Choroid plexus epithelial cell (primary cell): ENCODE measurements at regions not wholly inside any gene's neighbourhood (a gene's known extent, or its start where the extent isn't known, plus 50 kb on each side); places are given as distances from the start of the nearest gene placed in this dataset.

ENCODE experiments used
- DNase-seq: peaks from one replicate; pipeline ENCODE4 v3.0.0-alpha.2; 2010; ENCODE audit warnings: low read depth
- H3K4me3 ChIP-seq: 2 replicates; pipeline ENCODE4 v1.5.1; 2011; ENCODE audit warnings: low read depth, mild to moderate bottlenecking, control low read depth, low read length, moderate library complexity
- CTCF ChIP-seq: conservative IDR thresholded peaks from 2 replicates; pipeline ENCODE4 v1.5.1; 2011; ENCODE audit warnings: low read depth, mild to moderate bottlenecking, control low read depth, inconsistent platforms, low read length, moderate library complexity

GRCh38 chr3:31142139-31142538 lies 247.7 kb upstream of the GADL1 start:
- no peak for TF ChIP-seq CTCF
- DNase-seq, result no peak
- H3K4me3 ChIP-seq, result no peak overlapping the region

GRCh38 chr3:31142543-31142942 lies 248.1 kb upstream of the GADL1 start:
- no peak for TF ChIP-seq CTCF
- H3K4me3 ChIP-seq, result no peak overlapping the region
- no peak for DNase-seq

GRCh38 chr3:31145062-31145461 lies 250.6 kb upstream of the GADL1 start:
- DNase-seq, result no peak
- TF ChIP-seq CTCF, result no peak
- no peak overlapping the region for H3K4me3 ChIP-seq

- DNase-seq, result no peak
- TF ChIP-seq CTCF, result no peak
- H3K4me3 ChIP-seq, result no peak overlapping the region
Measured at GRCh38 chr3:31147550-31147949, 253.1 kb upstream of the GADL1 start.

GRCh38 chr3:31157047-31157694 lies 262.7 kb upstream of the GADL1 start:
- H3K4me3 ChIP-seq, result no peak overlapping the region
- no peak for DNase-seq
- no peak for TF ChIP-seq CTCF

GRCh38 chr3:31157893-31158620 lies 263.6 kb upstream of the GADL1 start:
- DNase-seq, result peak; percentile 35
- no peak overlapping the region for H3K4me3 ChIP-seq
- no peak for TF ChIP-seq CTCF
